GM21717 (cell line): ENCODE measurements at regions not wholly inside any gene's neighbourhood (a gene's known extent, or its start where the extent isn't known, plus 50 kb on each side); places are given as distances from the start of the nearest gene placed in this dataset.
"Not testable (repeated sequence)": the region's sequence is repeated elsewhere in the genome, so short reads cannot be mapped to it uniquely, and the experiment has no call there.

ENCODE experiments used
- ATAC-seq: cut with Tn5 transposase; IDR thresholded peaks from one replicate; pipeline ENCODE4 v1.9.1; 2021; ENCODE audit warnings: mild to moderate bottlenecking, moderate library complexity; ENCODE audit not compliant: unreplicated experiment

DNA sequence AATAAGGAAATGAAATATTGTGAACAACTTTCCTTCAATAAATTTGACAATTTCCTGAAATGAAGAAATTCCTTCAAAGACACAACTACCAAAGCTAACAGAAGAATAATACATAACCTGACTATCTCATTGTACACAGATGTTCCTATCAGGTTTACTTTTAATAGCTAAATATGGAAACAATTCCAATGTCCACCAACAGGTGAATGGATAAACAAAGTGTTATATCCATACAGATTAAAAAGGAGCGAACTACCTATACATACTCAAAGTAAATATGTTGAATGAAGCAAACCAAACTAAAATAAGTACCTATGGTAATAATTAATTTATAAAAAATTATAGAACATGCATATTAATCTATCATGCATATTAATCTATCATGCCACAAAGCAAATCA lies 554.9 kb downstream of the PPP4R3C start:
- ATAC-seq = no peak

DNA sequence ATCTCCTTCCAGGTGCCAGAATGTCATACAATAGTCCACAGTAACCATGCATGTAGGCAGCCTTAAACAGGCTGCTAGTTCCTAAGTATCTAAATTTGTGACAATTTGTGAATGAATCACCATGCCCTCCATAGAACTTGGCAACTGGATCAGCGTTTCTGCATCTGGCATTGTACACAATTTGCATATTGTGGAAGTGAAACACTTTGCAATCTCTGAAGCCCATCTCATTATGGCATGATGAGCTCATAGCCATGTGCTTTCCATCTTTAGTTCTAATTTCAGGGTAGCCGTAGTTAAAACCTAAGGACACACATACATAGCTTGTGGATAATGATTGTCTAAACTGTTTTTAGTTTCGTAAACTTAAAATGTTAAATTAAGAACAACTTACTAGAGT lies 573.6 kb downstream of the PPP4R3C start:
- no peak for ATAC-seq

DNA sequence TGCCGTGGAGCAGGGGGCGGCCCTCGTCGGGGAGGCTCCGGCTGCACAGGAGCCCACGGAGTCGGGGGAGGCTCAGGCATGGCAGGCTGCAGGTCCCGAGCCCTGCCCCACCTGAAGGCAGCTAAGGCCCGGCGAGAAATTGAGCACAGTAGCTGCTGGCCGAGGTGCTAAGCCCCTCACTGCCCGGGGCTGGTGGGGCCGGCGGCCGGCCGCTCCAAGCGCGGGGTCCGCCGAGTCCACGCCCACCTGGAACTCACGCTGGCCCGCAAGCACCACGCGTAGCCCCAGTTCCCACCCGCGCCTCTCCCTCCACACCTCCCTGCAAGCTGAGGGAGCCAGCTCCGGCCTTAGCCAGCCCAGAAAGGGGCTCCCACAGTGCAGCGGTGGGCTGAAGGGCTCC lies 589.4 kb downstream of the PPP4R3C start:
- ATAC-seq = no peak

DNA sequence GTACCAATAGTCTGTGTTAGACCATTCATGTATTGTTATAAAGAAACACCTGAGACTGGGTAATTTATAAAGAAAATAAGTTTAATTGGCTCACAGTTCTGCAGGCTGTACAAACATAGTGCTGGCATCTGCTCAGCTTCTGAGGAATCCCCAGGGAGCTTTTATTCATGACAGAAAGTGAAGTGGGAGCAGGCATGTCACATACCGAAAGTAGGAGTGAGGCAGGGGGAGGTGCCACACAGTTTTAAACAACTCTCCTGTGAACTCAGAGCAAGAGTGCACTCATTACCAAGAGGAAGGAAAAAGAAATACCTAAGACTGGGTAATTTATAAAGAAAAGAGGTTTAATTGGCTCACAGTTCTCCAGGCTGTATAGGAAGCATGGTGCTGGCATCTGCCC lies 591.2 kb downstream of the PPP4R3C start:
- no peak for ATAC-seq

DNA sequence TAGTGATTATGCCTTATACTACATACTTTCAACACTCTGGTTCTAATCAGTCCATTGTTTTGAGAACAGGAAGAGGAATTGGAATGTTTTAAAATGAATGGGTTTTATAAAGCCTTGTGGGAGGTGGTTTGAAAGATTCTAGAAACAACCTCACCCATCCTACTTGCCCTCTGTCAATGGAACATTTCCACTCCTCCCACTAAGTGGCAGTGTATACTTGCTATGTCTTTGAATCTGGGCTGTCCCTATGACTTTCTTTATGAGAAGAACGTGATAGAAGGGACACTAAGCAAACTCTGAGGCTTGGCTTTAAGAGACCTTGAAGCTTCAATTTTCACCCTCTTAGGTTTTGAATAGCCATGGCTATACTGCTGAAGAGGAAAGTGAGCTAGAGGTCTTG lies 611.2 kb downstream of the PPP4R3C start:
- ATAC-seq = no peak

DNA sequence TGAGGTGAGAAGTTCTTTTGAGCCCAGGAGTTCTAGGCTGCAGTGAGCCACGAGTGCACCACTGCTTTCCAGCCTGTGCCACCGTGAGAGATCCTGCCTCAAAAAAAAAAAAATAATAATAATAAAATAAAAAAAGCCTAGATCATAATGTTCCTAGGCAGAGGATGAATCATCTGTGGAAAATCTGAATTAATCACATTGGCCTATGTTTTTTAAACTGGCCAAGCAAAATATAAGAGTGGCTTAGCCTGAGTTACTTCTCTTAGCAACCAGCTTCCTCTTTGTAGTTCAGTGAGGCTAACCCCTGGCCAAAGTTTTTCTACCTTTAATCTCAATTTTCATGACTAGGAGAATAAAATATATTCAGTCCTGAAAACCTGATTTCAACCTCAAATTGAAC lies 614.6 kb downstream of the PPP4R3C start:
- no peak for ATAC-seq

DNA sequence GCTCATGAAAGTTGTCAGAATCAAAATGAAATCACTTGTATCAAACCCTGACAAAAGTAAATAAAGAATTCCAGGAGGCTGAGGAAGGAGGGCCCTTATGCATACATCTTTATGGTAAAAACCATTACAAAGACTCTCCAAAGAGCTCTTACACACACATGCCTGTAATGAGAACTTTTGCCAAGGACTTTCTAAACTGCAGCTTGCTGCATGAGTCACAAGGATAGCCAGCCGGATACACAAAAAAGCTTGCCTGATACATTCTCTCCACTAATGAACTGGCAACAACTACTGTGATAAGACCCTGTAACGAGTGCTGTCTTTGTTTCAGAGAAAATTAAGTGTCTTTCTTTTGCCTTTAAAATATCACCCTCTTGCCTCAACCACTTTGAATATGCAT lies 618.1 kb downstream of the PPP4R3C start:
- no peak for ATAC-seq

DNA sequence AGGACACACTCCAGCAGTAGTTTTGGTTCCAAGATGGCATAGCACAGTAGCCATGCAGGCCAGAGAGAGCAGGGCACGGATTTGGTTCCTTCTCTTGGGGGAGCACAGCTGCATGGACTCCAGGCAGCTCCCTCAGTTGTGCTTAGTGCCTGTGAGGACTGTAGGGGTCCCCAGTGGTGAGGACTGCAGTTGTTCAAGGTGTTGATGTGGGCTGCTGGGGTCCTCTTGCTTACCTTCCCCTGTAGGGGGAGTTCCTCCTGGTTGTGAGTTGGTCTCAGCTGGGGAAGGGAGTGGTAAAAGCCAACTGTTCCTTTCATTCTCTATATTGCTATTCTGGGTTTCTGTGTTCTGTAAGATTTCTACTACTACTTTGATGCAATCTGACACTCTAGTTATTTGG lies 606.5 kb downstream of the MAGEB5 start:
- no peak for ATAC-seq

DNA sequence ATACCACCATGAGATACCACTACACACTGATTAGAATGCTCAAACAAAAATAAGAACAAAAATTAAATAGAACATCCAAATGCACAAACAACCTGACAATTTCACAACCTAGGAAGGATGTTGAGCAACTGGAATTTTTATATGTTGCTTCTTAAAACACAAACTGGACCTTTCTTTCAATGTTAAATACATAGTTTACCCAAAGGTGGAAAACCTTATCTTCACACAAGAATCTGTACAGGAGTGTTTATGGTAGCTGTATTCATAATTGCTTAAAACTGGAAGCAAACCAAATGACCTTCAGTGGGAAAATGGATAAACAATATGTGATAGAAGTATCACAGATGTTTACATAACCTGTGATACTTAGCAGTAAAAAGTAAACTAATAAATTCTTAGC lies 573.8 kb downstream of the MAGEB5 start:
- ATAC-seq = no peak

DNA sequence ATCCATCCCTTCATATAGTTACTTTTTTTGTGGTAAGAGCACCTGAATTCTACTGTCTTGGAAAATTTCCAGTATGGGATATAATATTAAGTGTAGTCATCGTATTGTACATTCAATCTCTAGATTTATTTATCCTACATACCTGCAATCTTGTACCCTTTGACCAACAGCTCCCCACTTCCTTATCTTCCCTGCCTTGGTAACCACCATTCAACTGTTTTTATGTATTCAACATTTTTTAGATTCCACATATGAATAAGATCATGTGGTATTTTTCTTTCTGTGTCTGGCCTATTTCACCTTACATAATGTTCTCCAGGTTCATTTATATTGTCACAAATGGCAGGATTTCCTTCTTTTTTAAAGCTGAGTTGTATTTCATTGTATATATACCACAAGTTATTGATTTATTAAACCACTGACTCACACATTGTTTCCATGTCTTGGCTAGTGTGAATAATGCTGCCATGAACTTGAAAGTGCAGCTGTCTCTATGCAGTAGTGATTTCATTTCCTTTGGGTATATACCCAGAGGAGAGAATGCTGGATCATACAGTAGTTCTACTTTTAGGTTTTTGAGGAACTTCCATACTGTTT lies 572.5 kb downstream of the MAGEB5 start:
- ATAC-seq = no peak

DNA sequence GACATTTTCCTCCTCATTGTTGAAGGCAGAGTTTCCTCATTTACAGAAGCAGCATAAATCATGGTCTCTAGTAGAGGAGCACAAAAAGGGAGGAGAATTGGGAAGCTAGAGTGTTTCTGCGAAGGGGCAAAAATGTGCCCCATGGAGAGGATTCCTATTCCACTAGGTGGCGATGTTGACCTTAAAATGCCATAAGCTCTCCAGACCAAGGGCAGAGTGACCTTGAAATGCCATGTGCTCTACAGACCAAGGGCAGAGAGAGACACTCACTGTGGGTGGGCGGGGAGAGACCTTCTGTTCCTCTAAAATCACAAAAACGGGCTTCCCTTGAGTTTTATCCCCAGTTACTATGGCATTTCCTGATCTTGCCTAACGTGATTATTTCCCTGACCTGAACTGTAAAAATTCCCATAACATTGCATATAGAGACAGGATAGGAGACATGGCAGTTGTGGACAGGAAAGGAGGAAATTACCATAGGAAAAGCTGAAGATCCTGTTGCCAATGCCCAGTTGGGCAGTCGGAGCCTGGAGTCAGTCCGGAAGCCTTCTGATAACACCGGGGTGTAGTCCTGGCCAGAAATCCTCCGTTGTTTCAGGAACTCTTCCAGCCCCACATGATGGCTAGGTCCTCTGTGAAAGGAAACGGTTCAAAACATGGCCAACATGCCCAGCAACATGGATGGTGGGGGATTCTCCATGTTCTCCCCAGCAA lies 567.7 kb downstream of the MAGEB5 start:
- ATAC-seq = peak; percentile 66

DNA sequence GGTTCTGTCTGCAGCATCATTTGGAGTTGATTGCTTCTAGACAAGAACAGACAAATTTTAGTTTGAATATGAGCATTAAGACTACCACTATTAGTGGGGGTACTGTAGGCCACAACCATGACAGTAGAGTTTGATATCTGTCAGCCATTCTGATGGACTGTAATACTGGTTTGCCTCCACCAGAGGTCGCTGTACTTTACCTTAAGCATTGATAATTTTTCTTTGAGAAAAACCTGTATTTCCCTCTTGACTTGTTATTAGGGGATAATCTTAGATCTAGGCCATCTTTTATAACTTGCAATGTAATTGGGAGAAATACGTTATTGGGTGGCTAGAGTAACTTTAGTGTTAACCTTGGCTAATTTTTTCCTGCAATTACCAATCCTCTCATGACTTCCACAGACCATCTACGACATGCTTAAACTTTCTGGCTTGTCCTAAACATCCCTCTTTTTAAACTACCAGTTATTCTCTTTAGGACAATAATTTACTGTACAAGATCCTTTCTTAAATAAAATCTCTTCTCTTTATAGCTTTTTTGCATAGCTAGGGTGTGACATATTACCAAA lies 562.4 kb downstream of the MAGEB5 start:
- ATAC-seq = no peak

DNA sequence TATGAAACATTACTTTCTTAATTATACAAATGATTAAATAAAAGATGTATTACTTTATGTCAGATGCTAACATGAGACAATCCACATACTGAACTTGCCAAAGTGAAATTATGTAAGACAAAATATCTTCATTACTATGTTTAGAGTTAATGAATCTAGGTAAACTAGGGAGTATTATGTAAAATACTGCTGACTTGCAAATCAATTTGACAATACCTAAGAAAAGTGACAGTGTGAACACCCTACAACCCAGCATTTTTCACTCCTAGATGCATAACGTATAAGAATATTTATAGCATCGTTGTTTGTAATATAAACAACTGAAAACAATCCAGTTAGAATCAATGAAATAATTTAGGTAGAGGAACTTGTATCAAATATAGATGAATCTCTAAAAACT lies 546.3 kb downstream of the MAGEB5 start:
- no peak for ATAC-seq

DNA sequence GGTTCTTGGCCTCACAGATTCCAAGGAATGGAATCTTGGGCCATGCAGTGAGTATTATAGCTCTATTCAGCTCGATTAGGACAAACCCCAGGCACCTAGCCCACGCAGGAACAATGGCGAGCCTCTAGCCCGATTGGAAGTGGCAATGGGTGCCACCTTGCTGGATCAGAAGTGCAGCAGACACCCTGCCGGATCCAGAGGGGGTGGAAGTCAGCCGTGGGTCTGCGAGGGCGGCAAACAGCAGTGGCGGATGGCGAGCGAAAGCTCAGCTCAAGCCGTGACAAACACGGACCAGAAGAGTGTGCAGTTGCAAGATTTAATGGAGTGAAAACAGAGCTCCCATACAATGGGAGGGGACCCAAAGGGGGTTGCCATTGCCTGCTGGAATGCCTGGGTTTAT lies 539.8 kb downstream of the MAGEB5 start:
- not testable (repeated sequence) for ATAC-seq

DNA sequence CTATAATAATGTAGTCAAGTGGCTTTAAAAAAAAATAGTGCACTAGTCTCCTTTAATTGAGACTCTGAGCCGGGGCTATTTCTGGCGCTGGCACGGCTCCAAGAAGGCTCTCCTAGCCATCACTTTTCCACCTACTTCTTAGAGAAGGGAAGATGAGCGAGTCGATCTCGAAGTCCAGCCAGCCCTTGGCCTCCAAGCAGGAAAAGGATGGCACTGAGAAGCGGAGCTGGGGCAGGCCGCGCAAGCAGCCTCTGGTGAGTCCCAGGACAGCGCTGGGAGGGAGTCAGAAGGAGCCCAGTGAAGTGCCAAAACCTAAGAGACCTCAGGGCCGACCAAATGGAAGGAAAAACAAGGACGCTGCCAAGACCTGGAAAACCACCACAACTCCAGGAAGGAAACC lies 531.9 kb downstream of the MAGEB5 start:
- ATAC-seq = no peak

DNA sequence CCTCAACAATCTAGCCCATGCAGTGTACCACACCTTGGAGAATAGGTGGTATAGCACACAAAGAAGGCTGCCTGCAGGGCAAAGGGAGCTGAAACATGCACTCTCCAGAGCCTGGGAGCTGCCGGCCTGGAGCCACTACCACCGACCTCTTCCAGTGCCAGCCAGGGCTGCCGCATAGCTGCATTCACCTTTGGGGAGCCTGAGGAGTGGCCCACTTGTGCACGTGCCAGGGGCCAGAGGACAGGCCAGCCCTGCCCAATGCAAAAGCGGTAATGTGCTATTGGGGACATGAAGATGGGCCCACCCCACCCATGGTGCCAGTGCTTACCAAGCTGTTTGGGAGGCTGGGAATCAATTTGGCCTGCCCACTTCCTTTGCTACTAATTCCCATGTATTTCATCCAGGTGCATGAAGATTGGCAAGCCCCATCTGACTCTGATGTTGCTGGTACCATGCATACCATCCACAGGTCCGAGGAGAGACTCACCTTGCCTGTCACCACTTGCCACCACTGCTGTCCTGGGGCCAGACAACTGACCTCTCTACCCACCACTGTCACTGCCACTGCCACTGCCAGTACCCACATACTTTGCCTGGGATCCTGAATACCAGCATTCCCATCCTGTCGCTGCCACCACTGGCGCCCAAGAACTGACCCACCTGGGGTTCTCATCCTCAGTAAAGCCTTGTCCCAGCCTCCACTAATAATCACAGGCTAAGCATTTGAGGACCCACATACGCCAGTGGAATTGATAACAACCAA lies 506.9 kb downstream of the MAGEB5 start:
- ATAC-seq = no peak

DNA sequence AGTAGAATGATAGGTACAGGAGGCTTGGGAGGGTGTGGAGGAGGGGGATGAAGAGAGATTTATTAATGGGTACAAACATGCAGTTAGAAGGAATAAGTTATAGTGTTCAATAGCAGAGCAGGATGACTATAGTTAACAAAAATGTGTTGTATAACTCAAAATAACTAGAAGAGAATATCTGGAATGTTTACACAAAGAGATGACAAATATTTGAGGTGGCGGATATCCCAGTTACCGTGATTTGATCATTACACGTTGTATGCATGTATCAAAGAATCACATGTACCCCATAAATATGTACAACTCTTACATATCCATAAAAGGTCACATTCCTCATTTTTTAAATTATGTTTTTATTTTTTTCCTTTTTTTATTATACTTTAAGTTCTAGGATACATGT lies 456.6 kb downstream of the MAGEB5 start:
- ATAC-seq = no peak

DNA sequence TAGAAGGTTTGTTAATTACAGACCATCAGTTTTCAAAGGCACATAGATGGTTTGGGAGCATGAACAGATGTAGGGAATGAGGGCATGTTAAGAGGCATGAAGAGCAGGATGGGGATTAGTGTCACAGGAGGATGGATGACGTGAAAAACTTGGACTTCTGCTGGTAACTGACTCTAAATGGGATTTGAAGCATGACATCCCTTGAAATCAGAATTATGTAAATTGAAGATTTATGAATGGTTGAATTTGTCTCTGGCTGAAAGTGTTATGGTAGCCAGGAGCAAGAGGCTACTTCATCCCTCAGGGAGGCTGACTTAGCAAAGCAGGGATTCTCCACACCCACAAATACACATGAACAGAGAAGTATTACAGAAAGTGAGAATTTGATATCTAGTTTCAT lies 454.6 kb downstream of the MAGEB5 start:
- no peak for ATAC-seq

DNA sequence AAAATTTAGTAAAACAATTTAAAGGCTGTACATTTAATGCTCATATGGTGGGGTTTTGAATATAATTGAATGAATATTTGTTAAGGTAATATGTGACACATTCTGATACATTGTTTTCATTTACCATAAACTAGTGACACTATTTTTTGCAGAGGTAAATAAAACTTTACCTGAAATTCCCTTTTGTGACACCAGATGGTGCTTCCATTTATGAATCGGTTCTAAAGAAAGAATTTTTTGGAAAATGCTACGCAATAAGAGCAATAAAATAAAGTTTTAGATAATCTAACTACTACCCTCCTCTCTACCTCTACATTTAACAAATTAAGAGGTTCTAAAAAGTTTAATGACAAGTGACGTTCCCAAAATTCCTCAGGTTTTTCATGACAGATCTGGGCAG lies 448.9 kb downstream of the MAGEB5 start:
- ATAC-seq = no peak

DNA sequence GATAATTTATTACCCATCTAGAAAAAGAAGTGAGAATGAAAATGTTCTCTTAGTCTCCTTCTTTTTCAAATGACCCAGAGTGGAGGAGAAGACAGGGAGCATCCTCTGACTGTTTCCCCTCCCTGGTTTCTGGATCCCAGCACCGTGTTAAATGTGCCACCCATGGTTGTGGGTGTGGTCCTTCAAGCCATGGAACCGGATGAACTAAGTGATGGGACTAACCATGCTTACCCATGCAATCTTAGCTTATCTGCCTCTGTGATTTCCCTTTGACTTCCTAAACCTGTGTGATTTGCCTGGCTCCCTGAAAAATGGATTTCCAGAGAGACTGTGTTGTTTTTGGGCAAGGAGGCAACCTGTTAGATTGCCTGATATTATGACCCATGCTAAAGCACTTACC lies 437.1 kb downstream of the MAGEB5 start:
- no peak for ATAC-seq

DNA sequence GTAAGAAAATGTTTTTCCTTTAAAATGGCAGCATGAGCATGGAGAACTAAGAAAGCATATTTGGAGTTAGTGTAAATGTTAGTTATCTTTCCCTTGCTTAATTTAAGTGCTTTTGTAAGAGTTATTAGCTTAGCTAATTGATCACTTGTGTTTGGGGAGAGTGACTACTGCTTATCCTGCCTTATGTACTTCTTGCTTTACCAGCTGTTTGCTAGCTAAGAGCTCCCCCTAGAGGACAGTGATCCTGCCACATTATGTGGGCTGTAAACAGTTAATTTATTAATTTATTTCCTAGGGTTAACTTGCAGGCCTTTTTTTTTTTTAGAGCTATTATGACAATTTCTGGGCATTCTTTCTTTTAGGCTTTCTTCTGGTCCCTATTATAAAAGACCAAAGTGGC lies 435.8 kb downstream of the MAGEB5 start:
- ATAC-seq = no peak

DNA sequence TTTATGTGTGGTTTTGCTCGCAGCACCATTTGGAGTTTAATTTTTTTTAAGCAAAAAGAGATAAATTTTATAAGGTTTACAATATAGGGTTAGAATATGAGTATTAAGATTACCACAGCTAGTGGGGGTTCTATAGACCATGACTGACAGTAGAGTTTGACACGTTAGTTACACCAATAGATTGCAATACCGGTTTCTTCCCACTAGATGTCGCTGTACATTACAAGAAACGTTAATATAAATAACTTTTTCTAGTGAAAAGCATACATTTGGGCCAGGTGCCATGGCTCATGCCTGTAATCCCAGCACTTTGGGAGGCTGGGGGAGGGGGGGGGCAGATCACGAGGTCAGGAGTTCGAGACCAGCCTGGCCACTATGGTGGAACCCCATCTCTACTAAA lies 433.6 kb downstream of the MAGEB5 start:
- ATAC-seq = peak; percentile 61
